Memory B cell (primary cell): ENCODE measurements at regions not wholly inside any gene's neighbourhood (a gene's known extent, or its start where the extent isn't known, plus 50 kb on each side); places are given as distances from the start of the nearest gene placed in this dataset.
"Not testable (repeated sequence)": the region's sequence is repeated elsewhere in the genome, so short reads cannot be mapped to it uniquely, and the experiment has no call there.

Experiments
- ATAC-seq: fragments of 150-1000 bp; cut with Tn5 transposase; 2 replicates; pipeline ENCODE4 v1.10.0; 2021; ENCODE audit warnings: low read depth, mild to moderate bottlenecking, moderate library complexity
- DNase-seq, 2 donors: peaks; one replicate each; pipeline ENCODE4 v3.0.0; 2022; ENCODE audit warnings: low spot score in 2 of 2
- H3K27ac Mint-ChIP-seq: one replicate; pipeline ENCODE4 v1.8.0; 2022; ENCODE audit warnings: mild to moderate bottlenecking, moderate library complexity, mixed read lengths
- H3K27me3 Mint-ChIP-seq: one replicate; pipeline ENCODE4 v1.8.0; 2022; ENCODE audit warnings: mixed read lengths
- H3K36me3 Mint-ChIP-seq: one replicate; pipeline ENCODE4 v1.8.0; 2022; ENCODE audit warnings: mild to moderate bottlenecking, mixed read lengths
- H3K4me1 Mint-ChIP-seq: one replicate; pipeline ENCODE4 v1.8.0; 2022; ENCODE audit warnings: mixed read lengths
- H3K4me3 Mint-ChIP-seq: one replicate; pipeline ENCODE4 v1.8.0; 2022; ENCODE audit warnings: mild to moderate bottlenecking, moderate library complexity, mixed read lengths
- H3K9me3 Mint-ChIP-seq: one replicate; pipeline ENCODE4 v1.8.0; 2022; ENCODE audit warnings: mixed read lengths

- ATAC-seq: no peak
- no peak for DNase-seq
- Mint-ChIP-seq H3K27ac (no peak overlapping the region), H3K27me3 (peaks cover 5% of the 10 kb centered on the region), H3K4me1 (no peaks in the 10 kb centered on the region), H3K4me3 (no peak overlapping the region), H3K36me3 (no peaks in the 10 kb centered on the region), H3K9me3 (peaks cover 6% of the 10 kb centered on the region)
These were observed 65.3 kb upstream of the PTGDR start for GRCh38 chr14:52202151-52202550.

GRCh38 chr14:52190337-52190931 is 77.1 kb upstream of the PTGDR start:
- Mint-ChIP-seq H3K4me3 (no peak overlapping the region), H3K27me3 (peaks cover 2% of the 10 kb centered on the region), H3K36me3 (peaks cover 2% of the 10 kb centered on the region), H3K4me1 (peaks cover 6% of the 10 kb centered on the region), H3K9me3 (peaks cover 6% of the 10 kb centered on the region), H3K27ac (no peak overlapping the region)
- ATAC-seq (no peak), DNase-seq (no peak)

- H3K4me1 Mint-ChIP-seq: peaks cover 6% of the 10 kb centered on the region
- H3K36me3 Mint-ChIP-seq: no peaks in the 10 kb centered on the region
- DNase-seq (no peak), ATAC-seq (no peak)
- peaks cover 5% of the 10 kb centered on the region for H3K9me3 Mint-ChIP-seq
- no peak overlapping the region for H3K4me3 Mint-ChIP-seq
- H3K27ac Mint-ChIP-seq: no peak overlapping the region
- H3K27me3 Mint-ChIP-seq: peaks cover 2% of the 10 kb centered on the region
These were observed 78.2 kb upstream of the PTGDR start for GRCh38 chr14:52189325-52189724.

GRCh38 chr14:52188381-52188780 is 79.1 kb upstream of the PTGDR start:
- DNase-seq (no peak), ATAC-seq (no peak)
- Mint-ChIP-seq H3K4me3 (no peak overlapping the region), H3K4me1 (peaks cover 6% of the 10 kb centered on the region), H3K27ac (no peak overlapping the region), H3K27me3 (peaks cover 2% of the 10 kb centered on the region), H3K36me3 (no peaks in the 10 kb centered on the region), H3K9me3 (peaks cover 5% of the 10 kb centered on the region)

- no peak for DNase-seq
- ATAC-seq: no peak
- Mint-ChIP-seq H3K4me3 (no peak overlapping the region), H3K36me3 (peaks cover 7% of the 10 kb centered on the region), H3K27ac (no peak overlapping the region), H3K4me1 (peaks cover 4% of the 10 kb centered on the region), H3K9me3 (peaks cover 15% of the 10 kb centered on the region), H3K27me3 (no peaks in the 10 kb centered on the region)
These were observed 82.3 kb upstream of the PTGDR start for GRCh38 chr14:52185178-52185577.

GRCh38 chr14:52182853-52183252 is 84.6 kb upstream of the PTGDR start:
- Mint-ChIP-seq H3K27me3 (no peaks in the 10 kb centered on the region), H3K9me3 (peaks cover 17% of the 10 kb centered on the region), H3K4me1 (no peaks in the 10 kb centered on the region), H3K36me3 (peaks cover 8% of the 10 kb centered on the region), H3K27ac (no peak overlapping the region), H3K4me3 (no peak overlapping the region)
- no peak for DNase-seq
- no peak for ATAC-seq

DNA sequence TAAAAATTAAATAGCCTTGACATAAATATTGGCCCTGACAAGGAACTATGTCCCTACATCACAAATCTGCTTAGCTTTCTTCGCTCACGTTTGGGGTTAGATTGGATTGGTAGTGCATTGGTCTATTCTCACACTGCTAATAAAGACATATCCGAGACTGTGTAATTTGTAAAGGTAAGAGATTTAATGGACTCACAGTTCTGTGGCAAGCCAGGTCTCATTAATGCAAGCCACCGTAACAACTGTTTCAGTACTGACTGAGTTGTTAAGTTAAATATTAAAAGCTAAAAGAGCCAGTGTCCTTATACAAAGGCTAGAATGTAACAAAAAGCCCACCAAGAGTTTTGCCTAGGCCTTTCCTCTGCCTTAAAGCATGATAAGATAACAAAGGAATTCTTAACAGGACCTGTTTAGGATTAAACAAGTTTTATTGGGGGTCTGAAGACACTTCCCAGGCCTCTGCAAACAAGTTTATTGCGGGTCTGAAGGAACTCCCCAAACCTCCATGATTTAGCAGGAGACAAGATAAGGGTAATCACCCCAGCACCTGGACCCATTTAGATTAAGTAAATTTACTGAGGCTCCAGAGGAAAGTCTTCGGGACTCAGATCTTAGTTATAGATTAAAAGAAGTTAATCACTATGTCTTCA is 88.2 kb upstream of the PTGDR start:
- Mint-ChIP-seq H3K27ac (no peak overlapping the region), H3K4me3 (no peak overlapping the region), H3K27me3 (no peaks in the 10 kb centered on the region), H3K9me3 (peaks cover 13% of the 10 kb centered on the region), H3K4me1 (peaks cover 19% of the 10 kb centered on the region), H3K36me3 (peaks cover 8% of the 10 kb centered on the region)
- DNase-seq (no peak), ATAC-seq (no peak)

DNA sequence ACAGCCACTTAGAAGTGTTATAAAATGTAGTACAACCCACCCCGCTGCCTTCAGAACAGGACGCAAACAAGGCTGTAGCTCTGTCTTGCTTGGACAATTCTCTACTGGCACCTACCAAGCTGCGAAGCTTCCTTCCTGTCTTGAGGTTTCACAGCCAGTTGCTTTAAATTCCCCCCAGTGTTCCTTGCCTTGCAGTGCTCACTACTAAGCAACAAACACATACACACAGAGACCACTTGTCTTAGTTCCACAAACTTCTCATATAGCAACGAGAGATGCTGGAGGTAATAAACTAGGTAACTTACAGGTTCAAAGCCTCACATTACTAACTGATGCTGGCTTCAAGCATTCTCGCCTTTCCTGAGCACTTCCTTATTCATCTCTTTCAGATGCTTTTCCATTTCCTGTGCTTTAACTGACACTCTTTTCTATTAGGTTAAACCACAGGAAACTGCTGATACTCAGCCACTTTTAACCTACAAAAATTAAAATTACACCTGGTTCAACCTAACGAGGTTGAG is 91.5 kb upstream of the PTGDR start:
- H3K27me3 Mint-ChIP-seq: no peaks in the 10 kb centered on the region
- peak overlapping the region; percentile 38 for H3K4me3 Mint-ChIP-seq
- peaks cover 6% of the 10 kb centered on the region for H3K9me3 Mint-ChIP-seq
- peak; percentile 25 to 42 for DNase-seq
- H3K27ac Mint-ChIP-seq: peak overlapping the region; percentile 88
- ATAC-seq: peak; percentile 95
- H3K36me3 Mint-ChIP-seq: peaks cover 5% of the 10 kb centered on the region
- peaks cover 19% of the 10 kb centered on the region for H3K4me1 Mint-ChIP-seq

- H3K36me3 Mint-ChIP-seq, ATAC-seq, H3K27me3 Mint-ChIP-seq, DNase-seq, H3K27ac Mint-ChIP-seq, H3K9me3 Mint-ChIP-seq, H3K4me3 Mint-ChIP-seq: not testable (repeated sequence)
- peaks cover 16% of the 10 kb centered on the region for H3K4me1 Mint-ChIP-seq
These were observed 95.6 kb upstream of the PTGDR start for GRCh38 chr14:52171932-52172331.

- DNase-seq (no peak), ATAC-seq (no peak)
- H3K4me1 Mint-ChIP-seq: no peaks in the 10 kb centered on the region
- H3K9me3 Mint-ChIP-seq: no peaks in the 10 kb centered on the region
- H3K36me3 Mint-ChIP-seq: no peaks in the 10 kb centered on the region
- H3K27ac Mint-ChIP-seq: no peak overlapping the region
- no peaks in the 10 kb centered on the region for H3K27me3 Mint-ChIP-seq
- H3K4me3 Mint-ChIP-seq: no peak overlapping the region
These were observed 98.0 kb upstream of the NID2 start for GRCh38 chr14:52166822-52167221.

DNA sequence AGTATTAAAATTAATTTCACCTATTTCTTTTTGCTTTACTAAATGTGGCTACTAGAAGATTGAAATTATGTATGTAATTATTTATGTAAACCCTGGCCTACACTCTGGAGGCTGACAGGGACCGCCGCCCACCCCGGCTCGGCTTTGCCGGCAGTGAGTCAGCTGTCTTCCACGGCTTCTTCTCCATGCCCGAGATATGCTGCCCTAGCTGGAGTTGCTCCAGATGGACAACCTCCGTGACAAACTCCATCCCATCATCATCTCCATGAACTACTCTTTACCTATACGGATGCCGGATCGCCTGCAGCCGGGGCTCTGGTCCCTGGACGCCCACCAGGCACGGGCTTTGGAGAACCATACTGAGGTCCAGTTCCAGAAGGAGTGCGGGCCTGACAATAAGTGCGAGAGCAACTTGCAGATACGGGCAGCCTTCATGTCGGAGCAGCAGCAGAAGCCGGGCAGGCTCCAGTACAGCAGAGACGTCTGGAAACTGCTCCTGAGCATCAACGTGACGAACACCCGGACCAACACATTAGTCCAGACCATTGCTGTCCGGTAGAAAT is 86.9 kb upstream of the NID2 start:
- H3K27ac Mint-ChIP-seq: no peak overlapping the region

GRCh38 chr14:52154992-52155650 is 86.3 kb upstream of the NID2 start:
- no peak for ATAC-seq
- no peak overlapping the region for H3K4me3 Mint-ChIP-seq
- DNase-seq: no peak
- H3K4me1 Mint-ChIP-seq: no peaks in the 10 kb centered on the region
- H3K9me3 Mint-ChIP-seq: no peaks in the 10 kb centered on the region
- H3K27ac Mint-ChIP-seq: no peak overlapping the region
- peaks cover 13% of the 10 kb centered on the region for H3K27me3 Mint-ChIP-seq
- no peaks in the 10 kb centered on the region for H3K36me3 Mint-ChIP-seq

More for the DNA sequence above, 86.9 kb upstream of the NID2 start:
- Mint-ChIP-seq H3K9me3 (no peaks in the 10 kb centered on the region), H3K36me3 (no peaks in the 10 kb centered on the region), H3K4me1 (no peaks in the 10 kb centered on the region), H3K4me3 (no peak overlapping the region), H3K27me3 (peaks cover 15% of the 10 kb centered on the region)
- DNase-seq (no peak), ATAC-seq (no peak)

DNA sequence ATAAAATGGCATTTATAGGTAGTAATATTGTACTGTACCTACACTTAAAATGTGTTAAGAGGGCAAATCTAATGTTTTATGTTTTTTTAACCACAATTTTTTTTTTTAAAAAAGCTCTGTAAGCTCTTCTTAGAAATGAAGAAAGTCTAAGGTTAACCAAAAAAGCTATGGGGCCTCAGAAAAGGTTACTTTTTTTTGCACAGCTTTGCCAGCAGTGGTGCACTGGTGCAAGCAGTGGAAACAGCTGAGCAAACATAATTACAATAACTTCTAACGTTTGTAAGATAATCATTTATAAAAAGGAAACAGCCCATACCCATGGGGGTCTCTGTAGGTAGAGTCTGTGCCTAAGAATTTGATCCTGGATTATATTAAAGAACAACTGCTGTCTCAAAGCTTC is 85.1 kb upstream of the NID2 start:
- no peak overlapping the region for H3K4me3 Mint-ChIP-seq
- H3K27ac Mint-ChIP-seq: no peak overlapping the region
- H3K4me1 Mint-ChIP-seq: no peaks in the 10 kb centered on the region
- ATAC-seq (no peak), DNase-seq (no peak)
- no peaks in the 10 kb centered on the region for H3K36me3 Mint-ChIP-seq
- H3K27me3 Mint-ChIP-seq: peaks cover 12% of the 10 kb centered on the region
- no peaks in the 10 kb centered on the region for H3K9me3 Mint-ChIP-seq

DNA sequence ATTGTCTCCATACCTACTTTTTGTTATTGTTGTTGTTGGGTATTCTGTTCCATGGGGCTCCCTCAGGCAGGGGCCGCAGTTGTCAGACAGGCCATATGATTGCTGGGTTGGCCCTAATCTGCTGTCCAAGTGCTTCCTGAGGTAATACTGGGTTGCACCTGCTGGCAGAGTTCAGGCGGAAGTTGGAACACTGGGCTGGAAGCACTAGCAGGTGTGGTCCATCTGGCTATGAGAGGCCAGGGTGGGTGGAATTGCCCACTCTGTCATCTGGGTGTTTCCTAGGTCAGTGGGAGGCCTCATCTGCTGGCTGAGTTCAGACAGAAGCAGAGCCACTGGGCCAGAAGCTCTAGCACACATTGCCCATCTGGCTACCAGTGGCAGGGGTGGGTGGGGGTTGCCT is 81.3 kb upstream of the NID2 start:
- Mint-ChIP-seq H3K36me3 (no peaks in the 10 kb centered on the region), H3K4me1 (no peaks in the 10 kb centered on the region), H3K27ac (no peak overlapping the region), H3K27me3 (peaks cover 6% of the 10 kb centered on the region), H3K4me3 (no peak overlapping the region), H3K9me3 (no peaks in the 10 kb centered on the region)
- DNase-seq (no peak), ATAC-seq (no peak)
